Progenitor cell of endocrine pancreas (in vitro differentiated cells): ENCODE measurements at regions not wholly inside any gene's neighbourhood (a gene's known extent, or its start where the extent isn't known, plus 50 kb on each side); places are given as distances from the start of the nearest gene placed in this dataset.
"Not testable (repeated sequence)": the region's sequence is repeated elsewhere in the genome, so short reads cannot be mapped to it uniquely, and the experiment has no call there.

Source experiments
- DNase-seq: peaks from one replicate; pipeline ENCODE4 v3.0.0; 2021; ENCODE audit warnings: low spot score; ENCODE audit not compliant: unreplicated experiment
- H3K27ac Mint-ChIP-seq: 2 replicates; pipeline ENCODE4 v1.8.0; 2021; ENCODE audit warnings: mild to moderate bottlenecking, moderate library complexity, mixed read lengths
- H3K27me3 Mint-ChIP-seq: 2 replicates; pipeline ENCODE4 v1.8.0; 2021; ENCODE audit warnings: mixed read lengths
- H3K36me3 Mint-ChIP-seq: 2 replicates; pipeline ENCODE4 v1.8.0; 2022; ENCODE audit warnings: mixed read lengths; ENCODE audit not compliant: insufficient read depth
- H3K4me1 Mint-ChIP-seq: 2 replicates; pipeline ENCODE4 v1.8.0; 2021; ENCODE audit warnings: low read depth, mixed read lengths
- H3K4me3 Mint-ChIP-seq: 2 replicates; pipeline ENCODE4 v1.8.0; 2021; ENCODE audit warnings: low read depth, mild to moderate bottlenecking, moderate library complexity, mixed read lengths
- H3K9me3 Mint-ChIP-seq: 2 replicates; pipeline ENCODE4 v1.8.0; 2021; ENCODE audit warnings: low read depth, mixed read lengths
- TF ChIP-seq, protein P1 (sequence below): fragments of 200-600 bp; sonication (generic); IDR thresholded peaks from one replicate; pipeline ENCODE4 v1.5.0; 2021; ENCODE audit warnings: antibody characterized with exemption, mild to moderate bottlenecking; ENCODE audit not compliant: unreplicated experiment

GRCh38 chr18:66419400-66419799 lies 184.5 kb downstream of the CDH19 start:
- Mint-ChIP-seq H3K4me1 (peaks cover 6% of the 10 kb centered on the region), H3K36me3 (no peaks in the 10 kb centered on the region), H3K27me3 (no peaks in the 10 kb centered on the region), H3K9me3 (no peaks in the 10 kb centered on the region), H3K4me3 (no peak overlapping the region), H3K27ac (no peak overlapping the region)
- no peak for DNase-seq
- TF ChIP-seq, protein P1, sequence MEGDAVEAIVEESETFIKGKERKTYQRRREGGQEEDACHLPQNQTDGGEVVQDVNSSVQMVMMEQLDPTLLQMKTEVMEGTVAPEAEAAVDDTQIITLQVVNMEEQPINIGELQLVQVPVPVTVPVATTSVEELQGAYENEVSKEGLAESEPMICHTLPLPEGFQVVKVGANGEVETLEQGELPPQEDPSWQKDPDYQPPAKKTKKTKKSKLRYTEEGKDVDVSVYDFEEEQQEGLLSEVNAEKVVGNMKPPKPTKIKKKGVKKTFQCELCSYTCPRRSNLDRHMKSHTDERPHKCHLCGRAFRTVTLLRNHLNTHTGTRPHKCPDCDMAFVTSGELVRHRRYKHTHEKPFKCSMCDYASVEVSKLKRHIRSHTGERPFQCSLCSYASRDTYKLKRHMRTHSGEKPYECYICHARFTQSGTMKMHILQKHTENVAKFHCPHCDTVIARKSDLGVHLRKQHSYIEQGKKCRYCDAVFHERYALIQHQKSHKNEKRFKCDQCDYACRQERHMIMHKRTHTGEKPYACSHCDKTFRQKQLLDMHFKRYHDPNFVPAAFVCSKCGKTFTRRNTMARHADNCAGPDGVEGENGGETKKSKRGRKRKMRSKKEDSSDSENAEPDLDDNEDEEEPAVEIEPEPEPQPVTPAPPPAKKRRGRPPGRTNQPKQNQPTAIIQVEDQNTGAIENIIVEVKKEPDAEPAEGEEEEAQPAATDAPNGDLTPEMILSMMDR: no peak

DNA sequence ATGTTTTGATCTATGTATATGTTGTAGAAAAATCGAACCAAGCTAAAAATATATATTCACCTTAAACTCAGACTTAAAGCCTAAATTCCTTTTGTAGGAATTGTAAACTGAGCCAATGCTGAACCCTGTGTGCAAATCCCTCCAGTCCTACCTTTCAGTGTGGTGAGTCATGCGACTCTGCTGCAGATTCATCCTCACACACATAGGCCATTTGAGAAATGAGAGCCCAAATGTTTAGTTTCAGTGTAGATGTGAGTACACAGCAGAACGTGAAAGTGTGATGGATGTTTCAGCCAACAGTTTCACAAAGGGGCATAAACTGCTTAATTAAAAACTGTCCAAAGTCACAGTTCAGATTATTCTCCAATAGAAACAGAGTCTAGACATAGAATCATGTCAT lies 193.2 kb downstream of the CDH19 start:
- no peaks in the 10 kb centered on the region for H3K36me3 Mint-ChIP-seq
- no peak for DNase-seq
- no peaks in the 10 kb centered on the region for H3K4me1 Mint-ChIP-seq

DNA sequence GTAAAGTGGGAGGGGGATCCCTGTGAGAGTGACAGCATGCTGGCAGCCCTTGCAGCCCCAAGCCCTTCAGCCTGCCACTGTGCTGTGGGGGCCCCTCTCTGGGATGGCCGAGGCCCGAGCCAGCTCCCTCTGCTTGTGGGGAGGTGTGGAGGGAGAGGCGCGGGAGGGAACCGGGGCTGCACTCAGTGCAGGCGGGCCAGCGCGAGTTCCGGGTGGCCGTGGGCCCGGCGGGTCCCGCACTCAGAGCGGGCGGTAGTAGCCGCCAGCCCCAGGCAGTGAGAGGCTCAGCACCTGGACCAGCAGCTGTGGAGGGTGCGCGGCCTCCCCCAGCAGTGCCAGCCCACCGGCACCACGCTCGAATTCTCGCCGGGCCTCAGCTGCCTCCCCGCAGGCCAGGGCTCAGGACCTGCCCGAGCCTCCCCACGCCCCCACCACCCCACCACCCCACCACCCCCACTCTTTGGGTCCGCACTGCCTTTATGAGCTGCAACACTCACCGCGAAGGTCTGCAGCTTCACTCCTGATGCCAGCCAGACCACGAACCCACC lies 208.1 kb downstream of the CDH19 start:
- no peak for DNase-seq
- no peaks in the 10 kb centered on the region for H3K36me3 Mint-ChIP-seq
- no peaks in the 10 kb centered on the region for H3K27me3 Mint-ChIP-seq
- no peaks in the 10 kb centered on the region for H3K4me1 Mint-ChIP-seq
- peaks cover 28% of the 10 kb centered on the region for H3K9me3 Mint-ChIP-seq
- TF ChIP-seq, protein P1: no peak
- H3K27ac Mint-ChIP-seq: no peak overlapping the region
- H3K4me3 Mint-ChIP-seq: no peak overlapping the region

More for the DNA sequence above, 193.2 kb downstream of the CDH19 start:
- TF ChIP-seq, protein P1: no peak
- Mint-ChIP-seq H3K27me3 (no peaks in the 10 kb centered on the region), H3K27ac (no peak overlapping the region), H3K9me3 (peaks cover 7% of the 10 kb centered on the region), H3K4me3 (no peak overlapping the region)

DNA sequence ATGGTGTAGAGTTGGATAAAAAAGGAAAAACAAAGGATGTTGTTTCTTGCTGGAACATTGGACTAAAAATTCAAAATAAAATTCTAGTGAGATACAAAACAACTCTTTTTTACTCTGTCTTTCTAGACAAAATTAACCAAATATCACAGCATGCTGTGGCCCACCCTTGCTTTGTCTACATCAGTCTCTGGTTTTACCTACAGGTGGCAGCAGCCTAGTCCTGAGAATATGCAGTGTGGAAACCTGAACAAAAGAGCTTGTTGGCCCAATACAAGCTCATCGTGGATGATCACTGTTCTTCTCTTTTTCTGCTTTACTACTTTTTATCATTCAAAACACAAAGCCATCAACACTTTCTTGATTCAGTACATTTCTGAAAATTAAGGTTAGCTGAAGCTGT lies 210.4 kb downstream of the CDH19 start:
- Mint-ChIP-seq H3K36me3 (no peaks in the 10 kb centered on the region), H3K27ac (no peak overlapping the region), H3K9me3 (peaks cover 39% of the 10 kb centered on the region), H3K27me3 (no peaks in the 10 kb centered on the region), H3K4me3 (no peak overlapping the region), H3K4me1 (no peaks in the 10 kb centered on the region)
- TF ChIP-seq, protein P1: no peak
- no peak for DNase-seq

- Mint-ChIP-seq H3K4me1 (no peaks in the 10 kb centered on the region), H3K9me3 (peaks cover 16% of the 10 kb centered on the region), H3K27ac (no peak overlapping the region), H3K4me3 (no peak overlapping the region), H3K36me3 (no peaks in the 10 kb centered on the region), H3K27me3 (no peaks in the 10 kb centered on the region)
- DNase-seq: no peak
- TF ChIP-seq, protein P1: no peak
Observed at GRCh38 chr18:66377291-66377690, 226.6 kb downstream of the CDH19 start.

- not testable (repeated sequence) for H3K4me1 Mint-ChIP-seq, H3K27me3 Mint-ChIP-seq, H3K4me3 Mint-ChIP-seq, H3K27ac Mint-ChIP-seq, H3K36me3 Mint-ChIP-seq, DNase-seq
- peaks cover 21% of the 10 kb centered on the region for H3K9me3 Mint-ChIP-seq
Observed at GRCh38 chr18:66375391-66375790, 228.5 kb downstream of the CDH19 start.
